ENCODE measurements at regions not wholly inside any gene's neighbourhood (a gene's known extent, or its start where the extent isn't known, plus 50 kb on each side); places are given as distances from the start of the nearest gene placed in this dataset.

- no peak for DNase-seq
Observed at GRCh38 chrX:124529786-124530185, 183.4 kb downstream of the SH2D1A start.

GRCh38 chrX:124530803-124531202, 184.4 kb downstream of the SH2D1A start:
- no peak for DNase-seq

GRCh38 chrX:124534536-124534935, 188.2 kb downstream of the SH2D1A start:
- DNase-seq: no peak

- no peak for DNase-seq
Observed at GRCh38 chrX:124540474-124540873, 194.1 kb downstream of the SH2D1A start.

GRCh38 chrX:124548571-124548970, 202.2 kb downstream of the SH2D1A start:
- no peak for DNase-seq

GRCh38 chrX:124555036-124555595, 208.8 kb downstream of the SH2D1A start:
- DNase-seq: no peak

- DNase-seq: no peak
Observed at GRCh38 chrX:124557976-124558375, 211.6 kb downstream of the SH2D1A start.

- no peak for DNase-seq
Observed at GRCh38 chrX:124573468-124573867, 227.1 kb downstream of the SH2D1A start.

GRCh38 chrX:124592744-124593143, 246.4 kb downstream of the SH2D1A start:
- DNase-seq: no peak

- no peak for DNase-seq
Observed at GRCh38 chrX:124594017-124594651, 247.8 kb downstream of the SH2D1A start.

GRCh38 chrX:124605511-124605910, 259.1 kb downstream of the SH2D1A start:
- no peak for DNase-seq

GRCh38 chrX:124606724-124607123, 260.4 kb downstream of the SH2D1A start:
- DNase-seq: no peak

GRCh38 chrX:124619710-124620109, 273.3 kb downstream of the SH2D1A start:
- DNase-seq: no peak

- no peak for DNase-seq
Observed at GRCh38 chrX:124634363-124634762, 288.0 kb downstream of the SH2D1A start.

- no peak for DNase-seq
Observed at GRCh38 chrX:124641737-124642491, 295.6 kb downstream of the SH2D1A start.

GRCh38 chrX:124646403-124646802, 300.0 kb downstream of the SH2D1A start:
- DNase-seq: no peak

GRCh38 chrX:124651031-124651430, 304.7 kb downstream of the SH2D1A start:
- no peak for DNase-seq

GRCh38 chrX:124665621-124666400, 319.4 kb downstream of the SH2D1A start:
- DNase-seq: no peak

- DNase-seq: no peak
Observed at GRCh38 chrX:124679199-124679598, 332.8 kb downstream of the SH2D1A start.

- DNase-seq: no peak
Observed at GRCh38 chrX:124680287-124680686, 333.9 kb downstream of the SH2D1A start.

GRCh38 chrX:124690495-124690894, 344.1 kb downstream of the SH2D1A start:
- DNase-seq: no peak

GRCh38 chrX:124699876-124700275, 353.5 kb downstream of the SH2D1A start:
- DNase-seq: no peak

- no peak for DNase-seq
Observed at GRCh38 chrX:124717537-124717936, 371.2 kb downstream of the SH2D1A start.

Data from T-helper 9 cell (primary cell).